Bronchial epithelial cell (primary cell): ENCODE measurements at regions not wholly inside any gene's neighbourhood (a gene's known extent, or its start where the extent isn't known, plus 50 kb on each side); places are given as distances from the start of the nearest gene placed in this dataset.
"Not testable (repeated sequence)": the region's sequence is repeated elsewhere in the genome, so short reads cannot be mapped to it uniquely, and the experiment has no call there.

Experiments
- DNase-seq: peaks from one replicate; pipeline ENCODE4 v3.0.0-alpha.2; 2010; ENCODE audit warnings: low read depth
- FAIRE-seq: peaks from 2 replicates; lab custom pipeline; 2011; peaks lifted over from hg19 to GRCh38; lab: Jason Lieb, UNC
- H3K27me3 ChIP-seq: 2 replicates; pipeline ENCODE4 v1.5.1; 2011; ENCODE audit warnings: low read length; ENCODE audit not compliant: control insufficient read depth, insufficient read depth
- H3K36me3 ChIP-seq: 2 replicates; pipeline ENCODE4 v1.5.1; 2011; ENCODE audit warnings: low read length; ENCODE audit not compliant: control insufficient read depth, insufficient read depth
- H3K4me3 ChIP-seq: 2 replicates; pipeline ENCODE4 v1.5.1; 2011; ENCODE audit warnings: mild to moderate bottlenecking, low read depth, low read length, control low read depth
- CTCF ChIP-seq: IDR thresholded peaks from 2 replicates; pipeline ENCODE4 v1.5.1; 2011; ENCODE audit warnings: mild to moderate bottlenecking, moderate library complexity, low read length, control low read depth, inconsistent platforms; ENCODE audit not compliant: insufficient read depth, severe bottlenecking

GRCh38 chr7:104074529-104074928 lies 85.1 kb upstream of the RELN start:
- Histone ChIP-seq H3K27me3 (no peaks in the 10 kb centered on the region), H3K36me3 (no peaks in the 10 kb centered on the region), H3K4me3 (no peak overlapping the region)
- FAIRE-seq (no peak), DNase-seq (peak; percentile 5)
- TF ChIP-seq CTCF = no peak

- not testable (repeated sequence) for FAIRE-seq, H3K4me3 ChIP-seq, H3K27me3 ChIP-seq, DNase-seq, H3K36me3 ChIP-seq
Observed at GRCh38 chr7:104071641-104072040, 82.2 kb upstream of the RELN start.

- DNase-seq = no peak
- no peak for FAIRE-seq
- no peak for TF ChIP-seq CTCF
Observed at GRCh38 chr7:104065491-104065890, 76.0 kb upstream of the RELN start.

GRCh38 chr7:104064969-104065387 lies 75.5 kb upstream of the RELN start:
- FAIRE-seq = no peak

More at GRCh38 chr7:104065491-104065890, 76.0 kb upstream of the RELN start:
- Histone ChIP-seq H3K27me3 (no peaks in the 10 kb centered on the region), H3K4me3 (no peak overlapping the region), H3K36me3 (no peaks in the 10 kb centered on the region)

GRCh38 chr7:104063797-104064196 lies 74.3 kb upstream of the RELN start:
- not testable (repeated sequence) for H3K27me3 ChIP-seq, DNase-seq, FAIRE-seq, H3K36me3 ChIP-seq, H3K4me3 ChIP-seq

More at GRCh38 chr7:104064969-104065387, 75.5 kb upstream of the RELN start:
- no peak for DNase-seq
- TF ChIP-seq CTCF = no peak
- Histone ChIP-seq H3K4me3 (no peak overlapping the region), H3K27me3 (no peaks in the 10 kb centered on the region), H3K36me3 (no peaks in the 10 kb centered on the region)

- H3K36me3 ChIP-seq = no peaks in the 10 kb centered on the region
- no peak overlapping the region for H3K4me3 ChIP-seq
- DNase-seq = no peak
- no peak for TF ChIP-seq CTCF
- no peaks in the 10 kb centered on the region for H3K27me3 ChIP-seq
- FAIRE-seq = no peak
Observed at GRCh38 chr7:104061652-104062051, 72.2 kb upstream of the RELN start.

- FAIRE-seq, H3K4me3 ChIP-seq, H3K27me3 ChIP-seq, H3K36me3 ChIP-seq, DNase-seq: not testable (repeated sequence)
Observed at GRCh38 chr7:104059837-104060236, 70.4 kb upstream of the RELN start.
